Sigmoid colon (tissue), 6 donors: ENCODE measurements at regions not wholly inside any gene's neighbourhood (a gene's known extent, or its start where the extent isn't known, plus 50 kb on each side); places are given as distances from the start of the nearest gene placed in this dataset.

Source experiments
- DNase-seq: peaks from one replicate; pipeline ENCODE4 v3.0.0-alpha.2; 2019
- H3K27ac ChIP-seq, 4 donors: fragments of 200-600 bp; sonication (generic); one replicate each; pipeline ENCODE4 v1.5.1; 2016 to 2019; ENCODE audit warnings: mild to moderate bottlenecking in 1 of 4
- H3K27me3 ChIP-seq, 3 donors: fragments of 200-600 bp; sonication (generic); one replicate each; pipeline ENCODE4 v1.5.1; 2019; ENCODE audit warnings: mild to moderate bottlenecking in 1 of 3
- H3K36me3 ChIP-seq, 4 donors: fragments of 200-600 bp; sonication (generic); one replicate each; pipeline ENCODE4 v1.5.1; 2016 to 2019
- H3K4me1 ChIP-seq, 4 donors: fragments of 200-600 bp; sonication (generic); one replicate each; pipeline ENCODE4 v1.5.1; 2017 to 2019
- H3K4me3 ChIP-seq, 4 donors: fragments of 200-600 bp; sonication (generic); one replicate each; pipeline ENCODE4 v1.5.1; 2017 to 2019; ENCODE audit warnings: mild to moderate bottlenecking in 2 of 4, moderate library complexity in 1 of 4
- H3K9me3 ChIP-seq, 4 donors: fragments of 200-600 bp in 3 of 4; sonication (generic) in 3 of 4; one replicate each; pipeline versions ENCODE4 v1.5.1 to v1.6.1; 2013 to 2019
- EP300 ChIP-seq, 4 donors: sonication (generic); formaldehyde crosslinking; IDR thresholded peaks; one replicate each; pipeline ENCODE4 v1.6.1; 2017; ENCODE audit warnings: antibody characterized with exemption in 4 of 4
- POLR2A ChIP-seq, 2 donors: fragments of 450-650 bp; IDR thresholded peaks; one replicate each; pipeline ENCODE4 v1.6.1; 2016; ENCODE audit warnings: antibody characterized with exemption in 2 of 2, mild to moderate bottlenecking in 2 of 2, moderate library complexity in 2 of 2
- POLR2AphosphoS5 ChIP-seq, 4 donors: sonication (generic); formaldehyde crosslinking; IDR thresholded peaks; one replicate each; pipeline ENCODE4 v1.6.1; 2017; ENCODE audit warnings: antibody characterized with exemption in 4 of 4
- WGBS, 2 donors: extraction: QIAGEN DNeasy Blood & Tissue Kit; methylation state at CpG; one replicate each; pipeline ENCODE4 v1.1.7; 2013; 5-methylcytosine and 5-hydroxymethylcytosine counted together
- intact Hi-C: fragments of 100-400 bp; cut with DNase I; formaldehyde crosslinking; loops from one replicate; pipeline ENCODE4 v1.15.1; 2023
- TF ChIP-seq, protein P1 (sequence below), 4 experiments: fragments of 450-650 bp in 3 of 4; fragments of 200-600 bp in 1 of 4; IDR thresholded peaks; one replicate each; pipeline ENCODE4 v1.5.1; 2016 to 2019; ENCODE audit warnings: antibody characterized with exemption in 4 of 4, mild to moderate bottlenecking in 3 of 4, moderate library complexity in 2 of 4
- donor health status: healthy with polysubstance abuse.
- donor health status: healthy.

DNA sequence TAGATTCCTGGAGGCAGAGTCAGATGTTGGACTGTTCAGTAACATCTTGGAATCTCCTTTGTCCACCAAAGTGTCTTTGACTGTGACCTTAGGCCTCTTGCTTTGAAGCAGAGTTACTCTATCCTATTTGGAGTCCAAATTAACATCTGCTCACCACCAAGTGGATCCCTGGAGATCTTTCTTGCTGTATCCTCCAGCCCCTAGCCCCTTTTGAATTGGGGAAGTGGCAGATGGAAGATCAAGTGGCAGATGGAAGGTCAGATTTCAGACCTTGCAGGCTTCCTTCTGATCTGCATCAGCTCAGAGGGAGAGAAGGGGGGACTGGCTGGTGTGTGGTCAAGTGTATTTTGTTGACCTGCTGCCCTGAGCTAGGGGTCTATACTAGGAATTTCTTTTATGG is 125.0 kb upstream of the ROPN1 start:
- Histone ChIP-seq H3K27me3 (no peaks in the 10 kb centered on the region), H3K9me3 (no peaks in the 10 kb centered on the region), H3K27ac (no peak overlapping the region), H3K4me3 (no peak overlapping the region), H3K36me3 (no peaks in the 10 kb centered on the region), H3K4me1 (peaks cover 0 to 40% (median 5%) of the 10 kb centered on the region in 4 donors)
- DNase-seq: no peak
- intact Hi-C loops: no loop called here
- TF ChIP-seq EP300 (IDR thresholded peaks at IDR 0.05) (no peak), POLR2AphosphoS5 (IDR thresholded peaks at IDR 0.05) (no peak), POLR2A (IDR thresholded peaks at IDR 0.05) (no peak)
- TF ChIP-seq, protein P1, sequence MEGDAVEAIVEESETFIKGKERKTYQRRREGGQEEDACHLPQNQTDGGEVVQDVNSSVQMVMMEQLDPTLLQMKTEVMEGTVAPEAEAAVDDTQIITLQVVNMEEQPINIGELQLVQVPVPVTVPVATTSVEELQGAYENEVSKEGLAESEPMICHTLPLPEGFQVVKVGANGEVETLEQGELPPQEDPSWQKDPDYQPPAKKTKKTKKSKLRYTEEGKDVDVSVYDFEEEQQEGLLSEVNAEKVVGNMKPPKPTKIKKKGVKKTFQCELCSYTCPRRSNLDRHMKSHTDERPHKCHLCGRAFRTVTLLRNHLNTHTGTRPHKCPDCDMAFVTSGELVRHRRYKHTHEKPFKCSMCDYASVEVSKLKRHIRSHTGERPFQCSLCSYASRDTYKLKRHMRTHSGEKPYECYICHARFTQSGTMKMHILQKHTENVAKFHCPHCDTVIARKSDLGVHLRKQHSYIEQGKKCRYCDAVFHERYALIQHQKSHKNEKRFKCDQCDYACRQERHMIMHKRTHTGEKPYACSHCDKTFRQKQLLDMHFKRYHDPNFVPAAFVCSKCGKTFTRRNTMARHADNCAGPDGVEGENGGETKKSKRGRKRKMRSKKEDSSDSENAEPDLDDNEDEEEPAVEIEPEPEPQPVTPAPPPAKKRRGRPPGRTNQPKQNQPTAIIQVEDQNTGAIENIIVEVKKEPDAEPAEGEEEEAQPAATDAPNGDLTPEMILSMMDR (IDR thresholded peaks at IDR 0.05): no peak

DNA sequence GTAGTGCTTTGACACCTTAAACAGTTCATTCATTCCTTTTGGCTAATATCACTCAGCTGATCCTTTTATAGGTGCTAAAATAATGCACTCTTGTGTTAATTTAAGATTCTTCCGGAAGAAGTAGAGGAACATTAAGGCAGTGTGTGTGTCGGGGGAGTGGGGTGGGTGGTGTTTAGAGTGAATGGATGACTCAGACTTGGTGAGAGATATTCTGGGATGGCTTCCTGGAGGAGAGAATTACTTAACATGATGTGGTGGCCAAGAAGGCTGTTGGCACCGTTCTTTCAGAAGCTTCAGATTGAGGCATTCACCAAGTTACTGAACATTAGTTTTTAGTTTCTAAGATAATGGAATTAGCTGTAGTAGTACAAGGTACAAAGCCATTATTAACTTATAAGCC is 125.6 kb upstream of the ROPN1 start:
- Histone ChIP-seq H3K4me1 (peaks cover 0 to 40% (median 4%) of the 10 kb centered on the region in 4 donors), H3K9me3 (no peaks in the 10 kb centered on the region), H3K4me3 (no peak overlapping the region), H3K27me3 (no peaks in the 10 kb centered on the region), H3K27ac (no peak overlapping the region), H3K36me3 (no peaks in the 10 kb centered on the region)
- intact Hi-C loops: no loop called here
- TF ChIP-seq EP300 (IDR thresholded peaks at IDR 0.05): no peak
- TF ChIP-seq POLR2AphosphoS5 (IDR thresholded peaks at IDR 0.05): no peak
- TF ChIP-seq, protein P1 (IDR thresholded peaks at IDR 0.05): no peak
- no peak for TF ChIP-seq POLR2A (IDR thresholded peaks at IDR 0.05)
- WGBS, 2 donors: 79 to 81% methylated on average over 3 of the region's 3 CpGs
- DNase-seq: no peak

DNA sequence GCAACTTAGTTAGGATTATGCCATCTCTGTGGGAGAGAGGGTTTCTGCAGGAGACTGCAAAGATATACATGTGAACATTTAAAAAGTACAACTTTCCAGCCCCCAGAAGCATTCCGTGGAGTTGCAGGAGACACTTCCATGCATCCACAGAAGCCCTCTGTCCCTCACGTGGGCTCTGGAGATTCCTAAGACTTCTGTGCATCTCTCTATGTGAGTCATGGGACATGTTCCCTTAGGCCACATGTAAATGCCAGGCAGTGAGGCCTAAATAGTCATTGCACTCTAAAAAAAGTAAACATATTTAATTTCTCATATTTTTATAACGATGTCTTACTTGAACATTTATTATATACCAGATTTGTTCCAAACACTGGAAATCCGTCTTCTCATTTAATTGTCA is 126.5 kb upstream of the ROPN1 start:
- WGBS, 2 donors: 82 to 91% methylated on average over 4 of the region's 4 CpGs
- Histone ChIP-seq H3K9me3 (no peaks in the 10 kb centered on the region), H3K4me3 (no peak overlapping the region), H3K27ac (no peak overlapping the region), H3K4me1 (peaks cover 0 to 36% (median 0%) of the 10 kb centered on the region in 4 donors), H3K36me3 (no peaks in the 10 kb centered on the region), H3K27me3 (no peaks in the 10 kb centered on the region)
- no peak for DNase-seq
- intact Hi-C loops: no loop called here
- TF ChIP-seq POLR2AphosphoS5 (IDR thresholded peaks at IDR 0.05): no peak
- no peak for TF ChIP-seq POLR2A (IDR thresholded peaks at IDR 0.05)
- TF ChIP-seq EP300 (IDR thresholded peaks at IDR 0.05): no peak
- TF ChIP-seq, protein P1 (IDR thresholded peaks at IDR 0.05): no peak

DNA sequence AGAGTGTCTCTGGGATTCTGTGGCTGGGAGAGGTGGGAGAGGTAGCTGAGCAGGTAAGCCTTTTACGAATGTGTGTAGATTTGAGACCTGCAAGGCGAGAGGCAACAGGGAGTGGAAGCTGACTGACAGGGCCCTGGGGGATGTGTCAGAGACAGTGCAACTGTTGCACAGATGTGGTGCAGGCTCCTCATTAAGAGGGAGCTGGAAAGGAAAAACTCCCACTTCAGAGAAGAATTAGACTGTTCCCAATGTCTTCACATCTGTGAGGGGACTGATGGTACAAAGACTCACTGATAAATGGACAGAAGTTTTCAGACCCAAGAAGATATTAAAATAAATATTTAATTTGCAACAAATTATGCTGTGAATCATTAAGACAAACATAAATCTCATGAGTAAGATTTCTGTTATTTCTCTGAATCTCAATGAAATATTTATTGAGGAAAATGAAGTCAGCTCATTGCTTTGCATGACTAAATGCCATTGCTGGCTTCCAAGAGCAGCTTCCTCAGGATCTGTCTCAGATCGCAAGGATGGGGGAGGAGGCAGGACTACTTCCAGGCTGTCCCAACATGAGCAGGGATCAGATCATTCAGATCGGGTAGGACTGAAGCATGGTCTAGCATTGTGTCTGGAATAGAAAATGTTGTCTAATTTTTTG is 127.3 kb upstream of the ROPN1 start:
- no peaks in the 10 kb centered on the region for H3K27me3 ChIP-seq
- no peaks in the 10 kb centered on the region for H3K9me3 ChIP-seq
- H3K4me1 ChIP-seq: peaks cover 0 to 36% (median 0%) of the 10 kb centered on the region in 4 donors
- no peak for DNase-seq
- H3K4me3 ChIP-seq: no peak overlapping the region
- H3K27ac ChIP-seq: no peak overlapping the region
- no peaks in the 10 kb centered on the region for H3K36me3 ChIP-seq
- intact Hi-C loops: no loop called here
- TF ChIP-seq EP300 (IDR thresholded peaks at IDR 0.05): no peak
- TF ChIP-seq POLR2AphosphoS5 (IDR thresholded peaks at IDR 0.05): no peak
- TF ChIP-seq, protein P1 (IDR thresholded peaks at IDR 0.05): no peak
- no peak for TF ChIP-seq POLR2A (IDR thresholded peaks at IDR 0.05)
- 74 to 87% methylated on average over 4 of the region's 4 CpGs for WGBS, 2 donors
